SU-DHL-6 (cell line): ENCODE measurements at regions not wholly inside any gene's neighbourhood (a gene's known extent, or its start where the extent isn't known, plus 50 kb on each side); places are given as distances from the start of the nearest gene placed in this dataset.

ENCODE experiments used
- H2AFZ ChIP-seq: fragments of 200-600 bp; sonication (generic); 2 replicates; pipeline ENCODE4 v1.6.1; 2014; ENCODE audit warnings: low read depth, mild to moderate bottlenecking, moderate library complexity, mixed read lengths, antibody characterized with exemption, low read length; ENCODE audit not compliant: severe bottlenecking
- H3F3A ChIP-seq: fragments of 200-600 bp; shearing (Covaris generic); 2 replicates; pipeline ENCODE4 v1.6.0; 2016; ENCODE audit warnings: antibody characterized with exemption, mild to moderate bottlenecking; ENCODE audit not compliant: insufficient read depth
- H3K27ac ChIP-seq: fragments of 200-600 bp; sonication (generic); 2 replicates; pipeline ENCODE4 v1.5.1; 2016; ENCODE audit warnings: low read depth, mild to moderate bottlenecking, low read length, moderate library complexity, mixed read lengths
- H3K27me3 ChIP-seq: fragments of 200-600 bp; sonication (generic), shearing (Covaris generic); 2 replicates; pipeline ENCODE4 v1.6.0; 2014; ENCODE audit warnings: mild to moderate bottlenecking, low read length
- H3K36me3 ChIP-seq: fragments of 200-600 bp; sonication (generic); 2 replicates; pipeline ENCODE4 v1.6.1; 2014; ENCODE audit warnings: mild to moderate bottlenecking, low read length, mixed read lengths
- H3K4me2 ChIP-seq: fragments of 300-600, 200-600 bp; shearing (Covaris generic), sonication (generic); 2 replicates; pipeline ENCODE4 v1.6.0; 2014; ENCODE audit warnings: low read length, low read depth, mild to moderate bottlenecking; ENCODE audit not compliant: poor library complexity, severe bottlenecking
- H3K4me3 ChIP-seq: fragments of 200-600 bp; sonication (generic); 2 replicates; pipeline ENCODE4 v1.5.1; 2014; ENCODE audit warnings: antibody characterized with exemption, low read length, mild to moderate bottlenecking, mixed read lengths; ENCODE audit not compliant: insufficient read depth, poor library complexity, severe bottlenecking
- H3K79me2 ChIP-seq: fragments of 200-600 bp; sonication (generic); 2 replicates; pipeline ENCODE4 v1.6.1; 2014; ENCODE audit warnings: mild to moderate bottlenecking, low read length, moderate library complexity; ENCODE audit not compliant: insufficient read depth
- H3K9ac ChIP-seq: fragments of 200-600 bp; sonication (generic); 2 replicates; pipeline ENCODE4 v1.7.0; 2014; ENCODE audit warnings: mild to moderate bottlenecking, low read length
- H3K9me2 ChIP-seq: fragments of 200-600 bp; sonication (generic); replicated peaks from 2 replicates; pipeline ENCODE4 v1.6.1; 2014; ENCODE audit warnings: low read length; ENCODE audit not compliant: insufficient read depth
- H3K9me3 ChIP-seq: fragments of 200-600 bp; sonication (generic); 2 replicates; pipeline ENCODE4 v1.6.1; 2014; ENCODE audit warnings: low read length, mixed read lengths; ENCODE audit not compliant: insufficient read depth
- H4K20me1 ChIP-seq: fragments of 200-600 bp; sonication (generic); 2 replicates; pipeline ENCODE4 v1.6.1; 2014; ENCODE audit warnings: low read depth, mild to moderate bottlenecking, antibody characterized with exemption, low read length, moderate library complexity, mixed read lengths
- CTCF ChIP-seq: fragments of 200-600 bp; sonication (generic); IDR thresholded peaks from one replicate; pipeline ENCODE4 v1.5.1; 2017; ENCODE audit warnings: antibody characterized with exemption, mild to moderate bottlenecking, low read length, moderate library complexity; ENCODE audit not compliant: insufficient read depth, poor library complexity, severe bottlenecking
- EZH2phosphoT487 ChIP-seq: fragments of 200-600 bp; sonication (generic), shearing (Covaris generic); conservative IDR thresholded peaks from 2 replicates; pipeline ENCODE4 v1.6.1; 2018; ENCODE audit warnings: mild to moderate bottlenecking, antibody characterized with exemption, low read length, moderate library complexity, mixed read lengths

GRCh38 chr2:46828491-46829230 lies 86.9 kb downstream of the MCFD2 start:
- Histone ChIP-seq H3K4me2 (no peak overlapping the region), H3K4me3 (no peak overlapping the region), H3F3A (no peaks in the 10 kb centered on the region), H3K9me3 (no peaks in the 10 kb centered on the region), H3K9ac (no peak overlapping the region), H3K27me3 (no peaks in the 10 kb centered on the region), H3K36me3 (no peaks in the 10 kb centered on the region), H4K20me1 (no peaks in the 10 kb centered on the region), H2AFZ (no peak overlapping the region), H3K9me2 (no peaks in the 10 kb centered on the region), H3K79me2 (no peaks in the 10 kb centered on the region), H3K27ac (no peak overlapping the region)
- TF ChIP-seq CTCF (no peak), EZH2phosphoT487 (no peak)

- Histone ChIP-seq H3K27ac (no peak overlapping the region), H3K9me3 (no peaks in the 10 kb centered on the region), H3F3A (no peaks in the 10 kb centered on the region), H3K9me2 (no peaks in the 10 kb centered on the region), H3K27me3 (no peaks in the 10 kb centered on the region), H3K9ac (no peak overlapping the region), H3K36me3 (no peaks in the 10 kb centered on the region), H3K4me3 (no peak overlapping the region), H3K4me2 (no peak overlapping the region), H3K79me2 (no peaks in the 10 kb centered on the region), H4K20me1 (no peaks in the 10 kb centered on the region), H2AFZ (no peak overlapping the region)
- TF ChIP-seq CTCF (no peak), EZH2phosphoT487 (no peak)
Observed at GRCh38 chr2:46828135-46828438, 87.5 kb downstream of the MCFD2 start.

- Histone ChIP-seq H3K4me3 (no peak overlapping the region), H3K79me2 (no peaks in the 10 kb centered on the region), H3K4me2 (no peak overlapping the region)
Observed at GRCh38 chr2:46827274-46828134, 88.1 kb downstream of the MCFD2 start.

More at GRCh38 chr2:46827274-46828134, 88.1 kb downstream of the MCFD2 start:
- no peaks in the 10 kb centered on the region for H3K36me3 ChIP-seq
- H4K20me1 ChIP-seq: no peaks in the 10 kb centered on the region
- H3F3A ChIP-seq: no peaks in the 10 kb centered on the region
- H2AFZ ChIP-seq: no peak overlapping the region
- H3K27ac ChIP-seq: no peak overlapping the region
- no peaks in the 10 kb centered on the region for H3K27me3 ChIP-seq
- no peak overlapping the region for H3K9ac ChIP-seq
- H3K9me3 ChIP-seq: no peaks in the 10 kb centered on the region
- TF ChIP-seq EZH2phosphoT487: no peak
- TF ChIP-seq CTCF: no peak
- no peaks in the 10 kb centered on the region for H3K9me2 ChIP-seq
